Ovary (tissue), 3 donors: ENCODE measurements at regions not wholly inside any gene's neighbourhood (a gene's known extent, or its start where the extent isn't known, plus 50 kb on each side); places are given as distances from the start of the nearest gene placed in this dataset.
"Not testable (repeated sequence)": the region's sequence is repeated elsewhere in the genome, so short reads cannot be mapped to it uniquely, and the experiment has no call there.

ENCODE experiments used
- CTCF ChIP-seq, 3 donors: fragments of 450-650 bp in 2 of 3; fragments of 200-600 bp in 1 of 3; IDR thresholded peaks; one replicate each; pipeline versions ENCODE4 v1.5.1 to v1.8.0; 2016 to 2022; ENCODE audit warnings: antibody characterized with exemption in 3 of 3, mild to moderate bottlenecking in 1 of 3
- POLR2A ChIP-seq: fragments of 450-650 bp; IDR thresholded peaks from one replicate; pipeline ENCODE4 v1.6.1; 2017; ENCODE audit warnings: antibody characterized with exemption, mild to moderate bottlenecking, moderate library complexity
- donor health status: DM: no; HTN: no; CAD: no.

DNA sequence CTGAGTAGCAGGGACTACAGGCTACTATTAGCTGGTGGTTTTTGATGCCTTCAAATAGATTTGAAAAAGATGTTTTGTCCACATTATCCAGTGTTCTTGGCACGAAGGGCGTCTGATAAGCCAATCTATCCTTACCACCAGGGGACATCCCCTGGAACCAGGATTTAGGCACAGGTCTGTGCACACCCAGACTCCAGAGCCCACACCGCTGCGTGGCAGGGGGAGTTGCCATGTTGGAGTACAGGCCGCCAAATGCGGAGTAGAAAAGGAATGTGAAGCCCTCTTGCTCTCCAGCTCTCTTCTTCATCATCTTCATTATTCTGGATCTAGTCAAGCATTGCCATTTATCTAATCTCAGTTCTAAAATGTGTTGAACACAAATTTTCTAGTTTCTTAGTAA lies 54.3 kb downstream of the RNU1-4 start:
- TF ChIP-seq POLR2A; CTCF (IDR thresholded peaks at IDR 0.05): not testable (repeated sequence)
